HepG2 (cell line): ENCODE measurements at regions not wholly inside any gene's neighbourhood (a gene's known extent, or its start where the extent isn't known, plus 50 kb on each side); places are given as distances from the start of the nearest gene placed in this dataset.

Source experiments
- ATAC-seq: fragments of 200-7000 bp; cut with Tn5 transposase; 3 replicates; pipeline ENCODE4 v1.9.1; 2020; ENCODE audit warnings: mild to moderate bottlenecking, moderate library complexity
- BruUV-seq: library from RNA; stranded (reverse); fragments of 400-500 nt; replicated peaks from 2 replicates; lab custom pipeline; 2021; lab: Mats Ljungman, UMichigan
- CTCF ChIA-PET: fragments of 300-600 bp; formaldehyde crosslinking; extraction: SDS; loops from one replicate; lab custom pipeline; 2021; ENCODE audit warnings: low total read pairs, inconsistent platforms, low intra/inter-chr PET ratio; lab: Yijun Ruan, JAX
- POLR2A ChIA-PET: fragments of 350-600 bp; sonication (Branson Sonifier 250); formaldehyde crosslinking; loops from one replicate; lab custom pipeline; 2020; ENCODE audit warnings: antibody characterized with exemption, inconsistent platforms; lab: Yijun Ruan, JAX
- DNase-seq: peaks from one replicate; pipeline ENCODE4 v3.0.0-alpha.2; 2015; ENCODE audit warnings: low spot score
- FAIRE-seq: peaks from 3 replicates; lab custom pipeline; 2011; peaks lifted over from hg19 to GRCh38; lab: Jason Lieb, UNC
- H2AFZ ChIP-seq: one replicate; pipeline ENCODE4 v1.6.1; 2011; ENCODE audit warnings: low read length, inconsistent platforms
- H3K27ac ChIP-seq: fragments of 300-600 bp; 3 replicates; pipeline ENCODE4 v1.8.0; 2011; ENCODE audit warnings: mixed run types, mild to moderate bottlenecking, mixed read lengths, low read length, inconsistent platforms; ENCODE audit not compliant: insufficient read depth; ENCODE audit errors: extremely low read length
- H3K27me3 ChIP-seq, 2 experiments: fragments of 200-600 bp in 1 of 2; 2 replicates in 1 of 2; 3 replicates in 1 of 2; pipeline versions ENCODE4 v1.6.0 to v1.8.0; 2011; ENCODE audit warnings: low read length in 2 of 2, mild to moderate bottlenecking in 2 of 2, moderate library complexity in 2 of 2, inconsistent platforms in 1 of 2; ENCODE audit not compliant: insufficient read depth in 2 of 2, control insufficient read depth in 1 of 2
- H3K36me3 ChIP-seq, 2 experiments: fragments of 200-600 bp in 1 of 2; replicated peaks in 1 of 2; 2 replicates in 1 of 2; 3 replicates in 1 of 2; pipeline versions ENCODE4 v1.5.1 to v1.8.0; 2011; ENCODE audit warnings: low read length in 2 of 2, inconsistent platforms in 1 of 2; ENCODE audit not compliant: insufficient read depth in 2 of 2, control insufficient read depth in 1 of 2
- H3K4me1 ChIP-seq: 2 replicates; pipeline ENCODE4 v1.5.1; 2012; ENCODE audit warnings: low read length, inconsistent platforms; ENCODE audit not compliant: insufficient read depth
- H3K4me2 ChIP-seq: 2 replicates; pipeline ENCODE4 v1.6.0; 2011; ENCODE audit warnings: low read depth, low read length, inconsistent platforms
- H3K4me3 ChIP-seq, 3 experiments: fragments of 200-600 bp in 1 of 3; sonication (generic), shearing (Covaris generic) in 1 of 3; replicated peaks in 1 of 3; 2 replicates each; pipeline ENCODE4 v1.5.1; 2011 to 2016; ENCODE audit warnings: low read length in 3 of 3, inconsistent platforms in 2 of 3, low read depth in 2 of 3, mild to moderate bottlenecking in 2 of 3, control low read depth in 1 of 3, mixed read lengths in 1 of 3; ENCODE audit not compliant: insufficient read depth in 1 of 3
- H3K79me2 ChIP-seq: one replicate; pipeline ENCODE4 v1.6.1; 2011; ENCODE audit warnings: low read length, inconsistent platforms; ENCODE audit not compliant: insufficient read depth
- H3K9ac ChIP-seq: 2 replicates; pipeline ENCODE4 v1.6.0; 2011; ENCODE audit warnings: mild to moderate bottlenecking, low read depth, low read length, inconsistent platforms; ENCODE audit not compliant: insufficient read depth
- H3K9me3 ChIP-seq: 2 replicates; pipeline ENCODE4 v1.5.1; 2012; ENCODE audit warnings: mild to moderate bottlenecking, low read length
- H4K20me1 ChIP-seq: 2 replicates; pipeline ENCODE4 v1.6.0; 2011; ENCODE audit warnings: inconsistent platforms, mild to moderate bottlenecking, low read length, moderate library complexity; ENCODE audit not compliant: insufficient read depth
- AGO2 ChIP-seq: fragments of 200-400 bp; formaldehyde crosslinking; optimal IDR thresholded peaks from 2 replicates; pipeline ENCODE3; 2017; ENCODE audit warnings: mild to moderate bottlenecking, low read depth, low read length, moderate library complexity
- ASH2L ChIP-seq: fragments of 300-600, 200-600 bp; sonication (generic); IDR thresholded peaks from 2 replicates; pipeline ENCODE4 v1.7.0; 2017; ENCODE audit warnings: low read depth, mild to moderate bottlenecking, moderate library complexity, mixed read lengths, low read length; ENCODE audit not compliant: insufficient read length
- FOSL1 ChIP-seq: sonication (generic); formaldehyde crosslinking; IDR thresholded peaks from 2 replicates; pipeline ENCODE4 v1.9.0; 2021; ENCODE audit warnings: missing genetic modification reagents, borderline replicate concordance
- NFAT5 ChIP-seq: sonication (generic); formaldehyde crosslinking; IDR thresholded peaks from 2 replicates; pipeline ENCODE4 v1.4.0; 2020; ENCODE audit warnings: missing genetic modification reagents
- ONECUT2 ChIP-seq: sonication (generic); formaldehyde crosslinking; IDR thresholded peaks from 2 replicates; pipeline ENCODE4 v1.4.0; 2020; ENCODE audit warnings: missing genetic modification reagents
- ZFP90 ChIP-seq: sonication (generic); formaldehyde crosslinking; IDR thresholded peaks from 2 replicates; pipeline ENCODE4 v1.8.0; 2022; ENCODE audit warnings: missing genetic modification reagents, mild to moderate bottlenecking, inconsistent platforms, borderline replicate concordance
- ZMAT5 ChIP-seq: sonication (generic); formaldehyde crosslinking; IDR thresholded peaks from 2 replicates; pipeline ENCODE4 v1.5.0; 2020; ENCODE audit warnings: mild to moderate bottlenecking, low read depth, missing genetic modification reagents, borderline replicate concordance
- WGBS: methylation state at CpG from one replicate; pipeline ENCODE4 v1.1.6; 2017; ENCODE audit warnings: low lambda C conversion rate; 5-methylcytosine and 5-hydroxymethylcytosine counted together
- in situ Hi-C: cut with HindIII; loops from 2 replicates; pipeline ENCODE4 v1.10.0; 2017; ENCODE audit warnings: low pct_unique_long_range_greater_than_20kb; ENCODE audit not compliant: extremely low pct_ligation_motif_present
- intact Hi-C: fragments of 100-400 bp; cut with micrococcal nuclease; formaldehyde crosslinking; loops from one replicate; pipeline ENCODE4 v1.10.0; 2022; ENCODE audit not compliant: unreplicated experiment

- H3K4me1 ChIP-seq, result no peaks in the 10 kb centered on the region
- intact Hi-C loops, result no loop called here
- H3K36me3 ChIP-seq, result no peaks in the 10 kb centered on the region
- H3K9me3 ChIP-seq, result no peaks in the 10 kb centered on the region
- no peaks in the 10 kb centered on the region for H3K79me2 ChIP-seq
- no peaks in the 10 kb centered on the region for H4K20me1 ChIP-seq
- H3K4me3 ChIP-seq, result no peak overlapping the region
- ChIA-PET CTCF (no interaction called here), POLR2A (no interaction called here)
- DNase-seq (no peak), ATAC-seq (no peak), FAIRE-seq (no peak)
- H2AFZ ChIP-seq, result no peak overlapping the region
- H3K9ac ChIP-seq, result no peak overlapping the region
- no peak overlapping the region for H3K27ac ChIP-seq
- no peak for TF ChIP-seq ZMAT5
- no peak for TF ChIP-seq ONECUT2
- no peak for TF ChIP-seq NFAT5
- TF ChIP-seq ZFP90 (CRISPR knock-in tag), result no peak
- no peak for TF ChIP-seq AGO2
- no peak for TF ChIP-seq ASH2L
- TF ChIP-seq FOSL1 (CRISPR knock-in tag), result no peak
- WGBS, result 0% methylated on average over 1 of the region's 1 CpG
- H3K27me3 ChIP-seq, result no peaks in the 10 kb centered on the region
- no peak overlapping the region for H3K4me2 ChIP-seq
- BruUV-seq, result no TSS peak
- in situ Hi-C loops, result no loop called here
Observed at GRCh38 chr10:111498560-111498959, 421.7 kb downstream of the ADRA2A start.
